Amniotic stem cell (primary cell): ENCODE measurements at regions not wholly inside any gene's neighbourhood (a gene's known extent, or its start where the extent isn't known, plus 50 kb on each side); places are given as distances from the start of the nearest gene placed in this dataset.
"Not testable (repeated sequence)": the region's sequence is repeated elsewhere in the genome, so short reads cannot be mapped to it uniquely, and the experiment has no call there.

Experiments used
- DNase-seq: peaks from one replicate; lab custom pipeline; 2025; lab: John Stamatoyannopoulos, UW

GRCh38 chr18:34480162-34480700, 229.9 kb upstream of the DTNA start:
- no peak for DNase-seq

DNA sequence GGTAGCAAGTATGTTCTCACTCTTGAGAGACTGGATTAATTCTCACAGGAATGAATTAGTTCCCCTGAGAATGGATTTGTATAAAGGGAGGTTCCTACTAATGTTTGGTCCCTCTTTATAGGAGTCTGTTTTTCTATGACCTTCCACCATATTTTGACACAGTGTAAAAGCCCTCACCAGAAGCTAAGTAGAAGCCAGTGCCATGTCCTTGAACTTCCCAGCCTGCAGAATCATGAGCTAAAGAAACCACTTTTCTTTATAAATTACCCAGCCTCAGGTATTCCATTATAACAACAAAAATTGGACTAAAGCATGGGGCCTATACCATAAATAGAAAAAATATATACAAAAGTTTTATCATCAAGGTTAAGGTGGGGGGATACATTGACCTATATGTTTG, 227.9 kb upstream of the DTNA start:
- DNase-seq = no peak

DNA sequence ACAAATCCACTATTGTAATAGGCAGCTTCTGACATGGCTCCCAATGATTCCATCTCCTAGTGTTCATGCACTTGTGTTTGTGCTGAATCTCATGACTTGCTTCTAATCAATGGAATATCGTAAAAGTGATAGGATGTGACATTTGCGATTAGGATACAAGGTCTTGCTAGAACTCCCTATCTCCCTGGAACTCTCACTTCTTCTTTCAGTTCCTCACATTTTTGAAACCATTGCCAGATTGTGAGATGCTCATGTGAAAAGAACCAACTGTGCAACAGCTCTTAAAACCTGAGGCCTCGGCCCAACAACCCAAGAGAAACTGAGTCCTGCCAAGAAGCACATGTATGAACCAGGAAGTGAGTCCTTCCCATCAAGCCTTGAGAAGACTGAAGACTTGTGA, 226.9 kb upstream of the DTNA start:
- no peak for DNase-seq

DNA sequence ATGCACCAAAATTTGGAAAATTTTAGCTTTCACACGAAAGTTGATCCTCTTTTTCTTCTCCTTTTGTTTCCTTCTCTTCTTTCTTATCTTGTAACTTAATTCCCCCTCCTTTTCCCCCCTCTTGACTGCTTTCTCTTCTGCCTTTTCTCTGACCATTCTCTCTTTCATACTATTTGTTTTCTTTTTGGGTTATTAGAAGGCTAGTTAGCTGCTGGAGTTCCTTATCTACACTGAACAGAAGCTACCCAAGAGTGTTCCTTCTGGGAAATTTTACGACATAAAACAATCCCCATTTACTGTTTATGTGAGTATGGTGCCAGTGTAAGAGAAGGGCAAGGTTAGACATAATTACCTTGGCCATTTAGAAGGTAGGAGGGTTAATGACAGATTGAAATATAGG, 218.4 kb upstream of the DTNA start:
- DNase-seq = no peak

GRCh38 chr18:34492652-34493051, 217.4 kb upstream of the DTNA start:
- no peak for DNase-seq

DNA sequence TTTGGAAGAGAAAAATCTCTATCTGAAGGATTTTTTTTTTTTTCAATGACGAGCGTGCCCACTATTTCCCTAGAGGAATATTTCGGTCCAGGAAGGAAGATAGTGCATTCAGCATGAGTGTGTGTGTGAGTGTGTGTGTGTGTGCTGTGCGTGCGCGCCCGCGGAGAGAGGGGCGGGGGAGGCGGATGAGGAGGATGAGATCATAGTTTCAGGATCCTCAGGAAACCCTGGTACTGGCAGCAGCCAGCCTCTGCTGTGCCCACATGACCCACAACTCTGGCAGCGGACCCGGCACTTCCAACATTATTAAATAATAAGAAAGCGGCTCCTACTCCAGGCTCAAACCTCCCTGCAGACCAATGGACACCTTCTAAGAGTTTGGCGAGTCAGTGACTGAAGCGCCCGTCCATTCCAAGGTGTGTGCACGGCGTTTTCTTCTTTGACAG, 217.0 kb upstream of the DTNA start:
- peak; percentile 36 for DNase-seq

- DNase-seq = no peak
Observed at GRCh38 chr18:34493566-34494358, 216.3 kb upstream of the DTNA start.

DNA sequence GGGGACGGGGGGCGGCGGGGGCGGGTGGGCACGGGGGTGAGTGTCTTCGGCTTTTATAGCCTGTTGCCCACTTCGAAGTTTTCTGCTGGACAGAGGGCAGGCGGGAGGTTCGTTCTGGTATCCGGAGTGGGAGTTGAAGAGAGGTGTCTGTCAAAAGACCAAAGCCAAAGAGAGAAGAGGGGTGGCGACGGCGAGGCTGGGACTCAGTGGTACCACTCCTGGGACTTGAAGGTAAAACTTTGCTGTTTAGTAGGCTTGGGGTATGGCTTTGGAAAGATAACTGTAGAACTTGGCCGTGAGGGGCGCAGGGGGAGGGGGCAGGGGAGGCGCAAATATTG, 215.8 kb upstream of the DTNA start:
- no peak for DNase-seq

- no peak for DNase-seq
Observed at GRCh38 chr18:34495506-34495905, 214.6 kb upstream of the DTNA start.

GRCh38 chr18:34501553-34501952, 208.5 kb upstream of the DTNA start:
- DNase-seq = no peak

- no peak for DNase-seq
Observed at GRCh38 chr18:34506198-34506597, 203.9 kb upstream of the DTNA start.

- DNase-seq = no peak
Observed at GRCh38 chr18:34509163-34509562, 200.9 kb upstream of the DTNA start.

DNA sequence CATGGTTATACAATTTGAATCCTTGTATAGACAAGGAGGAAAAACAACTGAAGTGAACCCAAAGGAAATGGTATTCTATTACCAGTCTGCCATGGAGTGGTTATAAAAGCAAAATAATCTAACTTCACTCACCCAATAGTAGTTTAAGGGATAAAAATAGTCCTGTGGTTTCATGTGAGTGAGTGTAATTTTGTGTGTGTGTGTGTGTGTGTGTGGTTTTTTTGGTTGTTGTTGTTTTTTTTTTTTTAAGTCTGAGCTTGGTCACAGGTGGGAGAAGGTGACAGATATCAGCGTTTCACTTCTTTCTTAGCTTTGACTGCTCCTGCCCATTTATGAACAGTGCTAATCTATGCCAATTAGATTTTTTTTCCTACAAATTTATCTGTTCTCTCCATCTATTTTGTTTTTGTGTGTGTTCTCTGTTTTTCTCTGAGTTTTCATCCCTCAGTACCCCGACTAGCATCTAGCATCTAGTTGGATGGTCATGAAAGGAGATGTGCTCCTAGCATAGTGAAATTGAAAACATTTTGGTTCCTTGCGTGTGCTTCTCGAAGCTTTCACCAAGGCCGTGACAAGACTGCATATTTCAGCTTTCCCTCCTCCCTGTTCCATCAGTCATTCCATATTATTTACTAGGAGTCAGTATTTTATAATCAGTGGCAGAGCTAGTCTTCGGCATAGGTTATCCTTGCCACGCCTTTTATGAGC, 200.1 kb upstream of the DTNA start:
- no peak for DNase-seq

DNA sequence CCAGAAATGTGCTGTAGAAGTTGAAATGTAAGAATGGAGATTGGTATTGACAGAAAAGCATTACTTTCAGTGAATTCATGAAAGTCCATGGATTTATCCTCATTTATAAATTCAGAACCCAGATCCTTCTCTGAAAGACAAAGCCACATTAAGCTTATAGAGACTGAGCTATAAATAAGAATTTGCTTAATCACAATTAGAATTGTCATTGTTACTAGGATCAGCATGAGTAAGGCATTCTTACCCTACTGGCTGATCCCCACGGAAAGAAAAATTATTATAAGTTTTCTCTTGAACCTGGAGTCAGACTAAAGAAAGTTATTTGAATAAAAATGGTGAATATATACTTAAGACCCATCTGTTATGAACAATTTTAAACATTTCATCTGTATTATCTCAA, 199.2 kb upstream of the DTNA start:
- DNase-seq = no peak

GRCh38 chr18:34511435-34511834, 198.7 kb upstream of the DTNA start:
- DNase-seq = no peak

- no peak for DNase-seq
Observed at GRCh38 chr18:34511879-34512278, 198.2 kb upstream of the DTNA start.

DNA sequence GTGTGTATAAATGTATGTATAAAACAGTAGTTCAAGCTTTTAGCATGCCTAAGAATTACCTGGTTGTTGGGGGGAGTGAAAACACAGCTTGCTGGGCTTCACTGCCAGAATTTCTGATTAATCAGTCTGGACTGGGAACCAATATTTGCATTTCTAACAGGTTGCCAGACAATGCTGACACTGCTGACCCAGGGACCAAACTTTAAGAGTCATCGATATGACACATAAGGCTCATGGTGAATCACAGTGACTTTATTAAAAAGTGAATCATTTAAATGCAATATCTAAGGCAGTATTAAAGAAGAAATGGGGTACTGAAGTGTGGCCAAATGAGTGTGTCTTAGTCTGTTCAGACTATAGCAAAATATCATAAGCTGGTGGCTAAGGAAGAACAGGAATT, 195.9 kb upstream of the DTNA start:
- DNase-seq = no peak

GRCh38 chr18:34514957-34515356, 195.1 kb upstream of the DTNA start:
- DNase-seq = no peak

- not testable (repeated sequence) for DNase-seq
Observed at GRCh38 chr18:34516355-34516754, 193.7 kb upstream of the DTNA start.

DNA sequence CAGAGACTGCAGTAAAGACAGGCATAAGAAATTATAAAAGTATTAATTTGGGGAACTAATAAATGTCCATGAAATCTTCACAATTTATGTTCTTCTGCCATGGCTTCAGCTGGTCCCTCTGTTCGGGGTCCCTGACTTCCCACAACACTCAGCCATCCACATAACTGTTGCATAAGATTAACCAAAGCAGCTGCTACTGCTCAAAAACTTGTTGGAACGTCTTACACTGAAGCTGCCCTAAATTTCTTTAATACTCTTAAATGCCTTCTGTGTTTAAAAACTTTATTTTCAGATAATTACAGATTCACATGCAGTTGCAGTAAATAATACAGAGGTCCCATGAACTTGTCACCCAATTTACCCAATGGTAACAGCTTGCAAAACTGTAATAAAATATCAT, 193.1 kb upstream of the DTNA start:
- not testable (repeated sequence) for DNase-seq

DNA sequence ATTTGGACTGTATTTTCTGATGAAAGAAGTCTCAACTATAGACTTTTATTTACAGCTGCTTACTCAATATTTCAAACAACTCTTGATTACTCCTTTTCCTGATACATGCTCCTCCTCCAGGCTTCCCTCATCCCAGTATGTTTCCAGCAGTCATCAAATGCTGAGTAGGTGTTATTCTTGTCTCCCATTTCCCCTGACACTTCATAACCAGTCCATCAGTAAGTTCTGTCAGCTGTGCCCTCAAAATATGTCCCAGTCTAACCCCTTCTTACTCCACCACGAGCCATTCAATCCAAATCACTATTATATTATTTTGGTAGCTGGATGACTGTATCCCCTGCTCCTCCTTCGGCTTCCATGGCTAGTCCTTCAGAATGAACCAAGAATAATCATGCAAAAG, 189.1 kb upstream of the DTNA start:
- DNase-seq = no peak

DNA sequence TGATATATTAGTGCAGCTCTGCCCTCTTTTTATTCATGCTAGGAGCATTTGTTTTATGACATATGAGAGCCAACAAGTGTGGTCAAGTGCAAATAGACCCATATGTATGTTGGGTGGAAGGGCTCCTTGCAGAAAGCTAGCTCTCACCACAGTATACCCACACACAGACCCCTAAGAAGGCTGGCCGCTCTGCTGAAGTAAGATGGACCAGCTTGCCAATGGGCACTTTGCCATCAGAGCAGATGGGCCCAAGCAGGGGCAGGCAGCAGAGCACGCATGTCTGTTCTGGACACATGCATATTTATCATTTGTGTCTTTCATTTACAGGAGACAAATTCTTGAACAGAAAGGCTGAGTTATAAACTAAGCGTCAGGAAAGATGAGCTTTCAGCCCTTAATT, 187.5 kb upstream of the DTNA start:
- DNase-seq = no peak

GRCh38 chr18:34525244-34525643, 184.9 kb upstream of the DTNA start:
- no peak for DNase-seq

- no peak for DNase-seq
Observed at GRCh38 chr18:34528177-34528576, 181.9 kb upstream of the DTNA start.
